ENCODE measurements at regions not wholly inside any gene's neighbourhood (a gene's known extent, or its start where the extent isn't known, plus 50 kb on each side); places are given as distances from the start of the nearest gene placed in this dataset.

DNA sequence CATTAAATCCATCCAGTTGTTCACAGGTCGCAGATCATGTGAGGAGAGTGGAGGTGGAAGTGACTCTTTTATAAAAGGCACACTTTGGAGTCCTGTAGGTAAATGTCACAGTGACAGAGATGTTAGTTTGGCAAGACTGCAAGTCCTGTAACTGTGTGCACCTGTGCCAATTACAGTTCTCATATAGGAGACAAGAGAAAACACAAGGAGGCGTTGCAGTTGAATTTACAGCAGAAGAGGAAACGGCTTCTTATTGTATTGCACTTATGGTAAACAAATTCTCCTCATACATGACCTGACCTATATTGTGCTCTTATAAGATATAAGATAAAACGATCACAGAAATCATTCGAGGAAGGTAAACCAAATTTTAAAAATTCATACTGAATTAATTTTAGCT lies 732.8 kb upstream of the SLC10A2 start:
- TF ChIP-seq, protein P1, sequence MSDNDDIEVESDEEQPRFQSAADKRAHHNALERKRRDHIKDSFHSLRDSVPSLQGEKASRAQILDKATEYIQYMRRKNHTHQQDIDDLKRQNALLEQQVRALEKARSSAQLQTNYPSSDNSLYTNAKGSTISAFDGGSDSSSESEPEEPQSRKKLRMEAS (IDR thresholded peaks at IDR 0.05), result no peak
- TF ChIP-seq, protein P2, sequence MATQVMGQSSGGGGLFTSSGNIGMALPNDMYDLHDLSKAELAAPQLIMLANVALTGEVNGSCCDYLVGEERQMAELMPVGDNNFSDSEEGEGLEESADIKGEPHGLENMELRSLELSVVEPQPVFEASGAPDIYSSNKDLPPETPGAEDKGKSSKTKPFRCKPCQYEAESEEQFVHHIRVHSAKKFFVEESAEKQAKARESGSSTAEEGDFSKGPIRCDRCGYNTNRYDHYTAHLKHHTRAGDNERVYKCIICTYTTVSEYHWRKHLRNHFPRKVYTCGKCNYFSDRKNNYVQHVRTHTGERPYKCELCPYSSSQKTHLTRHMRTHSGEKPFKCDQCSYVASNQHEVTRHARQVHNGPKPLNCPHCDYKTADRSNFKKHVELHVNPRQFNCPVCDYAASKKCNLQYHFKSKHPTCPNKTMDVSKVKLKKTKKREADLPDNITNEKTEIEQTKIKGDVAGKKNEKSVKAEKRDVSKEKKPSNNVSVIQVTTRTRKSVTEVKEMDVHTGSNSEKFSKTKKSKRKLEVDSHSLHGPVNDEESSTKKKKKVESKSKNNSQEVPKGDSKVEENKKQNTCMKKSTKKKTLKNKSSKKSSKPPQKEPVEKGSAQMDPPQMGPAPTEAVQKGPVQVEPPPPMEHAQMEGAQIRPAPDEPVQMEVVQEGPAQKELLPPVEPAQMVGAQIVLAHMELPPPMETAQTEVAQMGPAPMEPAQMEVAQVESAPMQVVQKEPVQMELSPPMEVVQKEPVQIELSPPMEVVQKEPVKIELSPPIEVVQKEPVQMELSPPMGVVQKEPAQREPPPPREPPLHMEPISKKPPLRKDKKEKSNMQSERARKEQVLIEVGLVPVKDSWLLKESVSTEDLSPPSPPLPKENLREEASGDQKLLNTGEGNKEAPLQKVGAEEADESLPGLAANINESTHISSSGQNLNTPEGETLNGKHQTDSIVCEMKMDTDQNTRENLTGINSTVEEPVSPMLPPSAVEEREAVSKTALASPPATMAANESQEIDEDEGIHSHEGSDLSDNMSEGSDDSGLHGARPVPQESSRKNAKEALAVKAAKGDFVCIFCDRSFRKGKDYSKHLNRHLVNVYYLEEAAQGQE (IDR thresholded peaks at IDR 0.05; ENCODE audit: low read depth), result no peak
- TF ChIP-seq ZBTB7A (IDR thresholded peaks at IDR 0.05; ENCODE audit: low read depth), result no peak
- TF ChIP-seq RAD21 (IDR thresholded peaks at IDR 0.05; ENCODE audit: low read depth), result no peak
- no peak for TF ChIP-seq EP300 (IDR thresholded peaks at IDR 0.05; ENCODE audit: borderline replicate concordance)
- no peak for TF ChIP-seq TAF1 (IDR thresholded peaks at IDR 0.05; ENCODE audit: low read depth)
- TF ChIP-seq CEBPB (IDR thresholded peaks at IDR 0.05), result no peak
- no peak for TF ChIP-seq FOXM1 (IDR thresholded peaks at IDR 0.05; ENCODE audit: borderline replicate concordance, low read depth)
- TF ChIP-seq, protein P3, sequence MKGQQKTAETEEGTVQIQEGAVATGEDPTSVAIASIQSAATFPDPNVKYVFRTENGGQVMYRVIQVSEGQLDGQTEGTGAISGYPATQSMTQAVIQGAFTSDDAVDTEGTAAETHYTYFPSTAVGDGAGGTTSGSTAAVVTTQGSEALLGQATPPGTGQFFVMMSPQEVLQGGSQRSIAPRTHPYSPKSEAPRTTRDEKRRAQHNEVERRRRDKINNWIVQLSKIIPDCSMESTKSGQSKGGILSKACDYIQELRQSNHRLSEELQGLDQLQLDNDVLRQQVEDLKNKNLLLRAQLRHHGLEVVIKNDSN (IDR thresholded peaks at IDR 0.05), result no peak
- TF ChIP-seq NFIC (IDR thresholded peaks at IDR 0.05), result no peak
